ENCODE measurements at regions not wholly inside any gene's neighbourhood (a gene's known extent, or its start where the extent isn't known, plus 50 kb on each side); places are given as distances from the start of the nearest gene placed in this dataset.

DNA sequence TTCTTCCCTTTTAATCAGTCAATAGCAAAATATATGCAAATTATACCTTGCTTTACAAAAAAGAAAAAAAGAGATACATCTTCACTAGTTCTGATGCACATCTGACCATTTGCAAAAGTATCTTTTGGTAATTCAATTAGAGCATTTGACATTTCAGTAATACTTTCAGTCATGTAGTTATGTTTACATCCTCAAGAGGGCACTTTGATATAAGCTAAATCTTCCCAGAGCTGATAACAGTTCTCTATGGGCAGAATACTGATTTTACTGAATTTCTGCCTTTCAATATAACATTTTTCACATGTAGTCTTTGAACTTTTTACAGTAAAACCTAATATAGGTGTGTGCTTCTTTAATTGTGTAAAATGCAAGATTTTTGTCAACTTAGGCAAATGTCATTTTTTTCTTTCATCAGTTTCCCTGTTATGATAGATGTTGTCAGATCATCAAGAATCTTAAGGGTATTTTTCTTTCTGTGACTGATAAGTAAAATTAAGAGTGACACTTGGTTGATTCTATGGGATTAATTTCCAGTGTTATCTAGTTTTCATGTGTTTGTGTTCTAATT is 703.5 kb upstream of the SEMA3D start:
- Histone ChIP-seq H2BK12ac (ENCODE audit: low read depth, low read length) (no peak overlapping the region), H2BK15ac (ENCODE audit: low read length) (no peak overlapping the region), H3K27me3 (replicated peaks in 1 of 4; ENCODE audit: control insufficient read depth in 3 of 4, extremely low read depth in 1 of 4, insufficient read depth in 3 of 4, low read length in 3 of 4) (no peaks in the 10 kb centered on the region), H3K9me3 (ENCODE audit: insufficient read depth in 2 of 2, low read depth in 1 of 2, low read length in 1 of 2) (no peaks in the 10 kb centered on the region), H2AK5ac (ENCODE audit: low read depth, low read length) (no peak overlapping the region), H2AFZ (ENCODE audit: low read length) (no peak overlapping the region), H3K4ac (replicated peaks; ENCODE audit: insufficient read length, low read depth, low read length) (no peak overlapping the region), H4K8ac (ENCODE audit: extremely low read depth, insufficient read depth, low read length) (no peak overlapping the region), H4K5ac (ENCODE audit: insufficient read length, low read depth, low read length) (no peak overlapping the region), H3K9ac (replicated peaks in 1 of 4; ENCODE audit: extremely low read depth in 1 of 4, low read depth in 3 of 4, low read length in 3 of 4) (no peak overlapping the region), H3K27ac (ENCODE audit: low read depth, low read length) (no peak overlapping the region), H3K23me2 (ENCODE audit: low read depth, low read length) (no peaks in the 10 kb centered on the region), H3K79me2 (ENCODE audit: control insufficient read depth in 1 of 2, insufficient read depth in 2 of 2, low read length in 2 of 2) (no peaks in the 10 kb centered on the region), H3K4me1 (replicated peaks in 1 of 4; ENCODE audit: control insufficient read depth in 3 of 4, insufficient read depth in 4 of 4, low read length in 3 of 4) (peaks cover 0 to 1% (median 0%) of the 10 kb centered on the region in 4 experiments; a peak in 1 of 7 replicates), H3K14ac (ENCODE audit: insufficient read length) (no peak overlapping the region), H4K91ac (replicated peaks; ENCODE audit: insufficient read length, low read length) (no peak overlapping the region), H3K18ac (ENCODE audit: extremely low read depth, low read length) (no peak overlapping the region), H3K36me3 (ENCODE audit: control insufficient read depth in 2 of 4, insufficient read depth in 4 of 4, low read length in 3 of 4) (no peaks in the 10 kb centered on the region), H3K23ac (ENCODE audit: insufficient read length) (no peak overlapping the region), H4K20me1 (replicated peaks in 1 of 2; ENCODE audit: control insufficient read depth in 1 of 2, insufficient read depth in 2 of 2, low read length in 2 of 2) (no peaks in the 10 kb centered on the region), H2BK20ac (ENCODE audit: low read length) (no peak overlapping the region), H3K79me1 (ENCODE audit: low read depth, low read length) (no peaks in the 10 kb centered on the region), H3K4me2 (ENCODE audit: insufficient read depth in 1 of 2, low read depth in 2 of 2, low read length in 2 of 2) (no peak overlapping the region), H3K56ac (replicated peaks; ENCODE audit: insufficient read length, low read depth, low read length) (no peak overlapping the region), H2BK120ac (replicated peaks; ENCODE audit: low read depth, low read length) (no peak overlapping the region), H2BK5ac (ENCODE audit: low read depth, low read length) (no peak overlapping the region), H3K4me3 (ENCODE audit: extremely low read depth in 1 of 4, insufficient read depth in 2 of 4, low read depth in 3 of 4, low read length in 4 of 4) (no peak overlapping the region)
- ChIA-PET POLR2A (ENCODE audit: partially characterized antibody) (interaction anchor here (0.6 to 1.0 kb wide), 2 partner anchors 90 to 579 kb away, joined by 3 read pairs; no protein-coding TSS in a partner anchor), CTCF (ENCODE audit: partially characterized antibody) (interaction anchor here (1.0 to 2.4 kb wide), 5 partner anchors 8 to 601 kb away, joined by 3 to 7 read pairs (median 3); no protein-coding TSS in a partner anchor)
- TF ChIP-seq CHD2 (IDR thresholded peaks at IDR 0.05; ENCODE audit: low read length) (no peak), RAD21 (IDR thresholded peaks at IDR 0.05 in 1 of 2, conservative IDR thresholded peaks at IDR 0.05 in 1 of 2; ENCODE audit: low read depth in 2 of 2, low read length in 2 of 2) (peak; percentile 78 to 87), RFX5 (IDR thresholded peaks at IDR 0.05; ENCODE audit: borderline replicate concordance, low read depth, low read length) (no peak)
- TF ChIP-seq, protein P1, sequence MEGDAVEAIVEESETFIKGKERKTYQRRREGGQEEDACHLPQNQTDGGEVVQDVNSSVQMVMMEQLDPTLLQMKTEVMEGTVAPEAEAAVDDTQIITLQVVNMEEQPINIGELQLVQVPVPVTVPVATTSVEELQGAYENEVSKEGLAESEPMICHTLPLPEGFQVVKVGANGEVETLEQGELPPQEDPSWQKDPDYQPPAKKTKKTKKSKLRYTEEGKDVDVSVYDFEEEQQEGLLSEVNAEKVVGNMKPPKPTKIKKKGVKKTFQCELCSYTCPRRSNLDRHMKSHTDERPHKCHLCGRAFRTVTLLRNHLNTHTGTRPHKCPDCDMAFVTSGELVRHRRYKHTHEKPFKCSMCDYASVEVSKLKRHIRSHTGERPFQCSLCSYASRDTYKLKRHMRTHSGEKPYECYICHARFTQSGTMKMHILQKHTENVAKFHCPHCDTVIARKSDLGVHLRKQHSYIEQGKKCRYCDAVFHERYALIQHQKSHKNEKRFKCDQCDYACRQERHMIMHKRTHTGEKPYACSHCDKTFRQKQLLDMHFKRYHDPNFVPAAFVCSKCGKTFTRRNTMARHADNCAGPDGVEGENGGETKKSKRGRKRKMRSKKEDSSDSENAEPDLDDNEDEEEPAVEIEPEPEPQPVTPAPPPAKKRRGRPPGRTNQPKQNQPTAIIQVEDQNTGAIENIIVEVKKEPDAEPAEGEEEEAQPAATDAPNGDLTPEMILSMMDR (IDR thresholded peaks at IDR 0.05; ENCODE audit: control extremely low read depth in 1 of 3, insufficient read depth in 1 of 3, low read depth in 1 of 3, low read length in 3 of 3) = peak in 2 of 3 experiments; percentile 33 to 53; a peak in 2 of 4 replicates
- DNase-seq (ENCODE audit: low read depth in 1 of 2, low spot score in 2 of 2) (no peak), FAIRE-seq (peak; percentile 70)

All from H1 (cell line).